ENCODE measurements at regions not wholly inside any gene's neighbourhood (a gene's known extent, or its start where the extent isn't known, plus 50 kb on each side); places are given as distances from the start of the nearest gene placed in this dataset.

- no peak for DNase-seq (ENCODE audit: low read depth in 2 of 2)
Measured at GRCh38 chr6:120627612-120628011, 706.7 kb downstream of the TBC1D32 start.

- DNase-seq (ENCODE audit: low read depth in 2 of 2), result no peak
Measured at GRCh38 chr6:120622127-120622631, 712.1 kb downstream of the TBC1D32 start.

GRCh38 chr6:120620900-120621299 lies 713.4 kb downstream of the TBC1D32 start:
- no peak for DNase-seq (ENCODE audit: low read depth in 2 of 2)

GRCh38 chr6:120615238-120615637 lies 719.0 kb downstream of the TBC1D32 start:
- no peak for DNase-seq (ENCODE audit: low read depth in 2 of 2)

GRCh38 chr6:120614723-120615122 lies 719.6 kb downstream of the TBC1D32 start:
- no peak for DNase-seq (ENCODE audit: low read depth in 2 of 2)

- DNase-seq (ENCODE audit: low read depth in 2 of 2), result no peak
Measured at GRCh38 chr6:120608826-120609225, 725.5 kb downstream of the TBC1D32 start.

- no peak for DNase-seq (ENCODE audit: low read depth in 2 of 2)
Measured at GRCh38 chr6:120606743-120607142, 727.5 kb downstream of the TBC1D32 start.

- no peak for DNase-seq (ENCODE audit: low read depth in 2 of 2)
Measured at GRCh38 chr6:120604510-120604909, 729.8 kb downstream of the TBC1D32 start.

GRCh38 chr6:120590611-120591010 lies 743.7 kb downstream of the TBC1D32 start:
- DNase-seq (ENCODE audit: low read depth in 2 of 2), result no peak

- no peak for DNase-seq (ENCODE audit: low read depth in 2 of 2)
Measured at GRCh38 chr6:120588424-120588823, 745.9 kb downstream of the TBC1D32 start.

- DNase-seq (ENCODE audit: low read depth in 2 of 2), result no peak
Measured at GRCh38 chr6:120587381-120587780, 746.9 kb downstream of the TBC1D32 start.

- no peak for DNase-seq (ENCODE audit: low read depth in 2 of 2)
Measured at GRCh38 chr6:120584111-120584760, 750.0 kb downstream of the TBC1D32 start.

- DNase-seq (ENCODE audit: low read depth in 2 of 2), result no peak
Measured at GRCh38 chr6:120576061-120576460, 758.2 kb downstream of the TBC1D32 start.

GRCh38 chr6:120569714-120570113 lies 764.6 kb downstream of the TBC1D32 start:
- DNase-seq (ENCODE audit: low read depth in 2 of 2), result no peak

GRCh38 chr6:120564779-120565178 lies 769.5 kb downstream of the TBC1D32 start:
- DNase-seq (ENCODE audit: low read depth in 2 of 2), result no peak

GRCh38 chr6:120558294-120558693 lies 776.0 kb downstream of the TBC1D32 start:
- DNase-seq (ENCODE audit: low read depth in 2 of 2), result no peak

- DNase-seq (ENCODE audit: low read depth in 2 of 2), result no peak
Measured at GRCh38 chr6:120557554-120557953, 776.7 kb downstream of the TBC1D32 start.

GRCh38 chr6:120556491-120556890 lies 777.8 kb downstream of the TBC1D32 start:
- no peak for DNase-seq (ENCODE audit: low read depth in 2 of 2)

- DNase-seq (ENCODE audit: low read depth in 2 of 2), result no peak
Measured at GRCh38 chr6:120553353-120553752, 780.9 kb downstream of the TBC1D32 start.

- no peak for DNase-seq (ENCODE audit: low read depth in 2 of 2)
Measured at GRCh38 chr6:120545353-120545752, 788.9 kb downstream of the TBC1D32 start.

GRCh38 chr6:120534954-120535353 lies 799.3 kb downstream of the TBC1D32 start:
- no peak for DNase-seq (ENCODE audit: low read depth in 2 of 2)

GRCh38 chr6:120526576-120526975 lies 807.7 kb downstream of the TBC1D32 start:
- DNase-seq (ENCODE audit: low read depth in 2 of 2), result no peak

GRCh38 chr6:120514544-120514943 lies 819.7 kb downstream of the TBC1D32 start:
- no peak for DNase-seq (ENCODE audit: low read depth in 2 of 2)

GRCh38 chr6:120511712-120512111 lies 822.6 kb downstream of the TBC1D32 start:
- DNase-seq (ENCODE audit: low read depth in 2 of 2), result no peak
